A549 (cell line): ENCODE measurements at regions not wholly inside any gene's neighbourhood (a gene's known extent, or its start where the extent isn't known, plus 50 kb on each side); places are given as distances from the start of the nearest gene placed in this dataset.

Source experiments
- CEBPB ChIP-seq, 2 experiments: fragments of >200 bp in 1 of 2; sonication (Bioruptor Twin) in 1 of 2; formaldehyde crosslinking in 1 of 2; IDR thresholded peaks; 2 replicates each; pipeline ENCODE4 v1.6.1; 2012 to 2016
- CHD2 ChIP-seq: fragments of 150-350 bp; IDR thresholded peaks from 2 replicates; pipeline ENCODE4 v1.6.1; 2014; ENCODE audit warnings: low read length; ENCODE audit not compliant: partially characterized antibody
- CHD4 ChIP-seq: fragments of 200-600 bp; sonication (generic); IDR thresholded peaks from 2 replicates; pipeline ENCODE4 v1.6.1; 2016; ENCODE audit warnings: antibody characterized with exemption, mild to moderate bottlenecking, borderline replicate concordance
- CTCF ChIP-seq: fragments of >200 bp; sonication (Bioruptor Twin); formaldehyde crosslinking; IDR thresholded peaks from 3 replicates; pipeline ENCODE4 v1.5.1; 2016
- EHF ChIP-seq: fragments of 250-450 bp; sonication (Bioruptor Pico); IDR thresholded peaks from 2 replicates; pipeline ENCODE4 v1.5.0; 2020; ENCODE audit warnings: mild to moderate bottlenecking
- ESRRA ChIP-seq: fragments of 150-350 bp; IDR thresholded peaks from 2 replicates; pipeline ENCODE4 v1.6.1; 2014; ENCODE audit warnings: mild to moderate bottlenecking, low read length, borderline replicate concordance
- FOSB ChIP-seq: fragments of 250-450 bp; sonication (Bioruptor Pico); IDR thresholded peaks from 2 replicates; pipeline ENCODE4 v1.5.0; 2020; ENCODE audit warnings: mild to moderate bottlenecking, moderate library complexity
- FOSL2 ChIP-seq, 2 experiments: fragments of 450-650 bp in 1 of 2; fragments of >200 bp in 1 of 2; sonication (Bioruptor Twin) in 1 of 2; formaldehyde crosslinking; IDR thresholded peaks; 2 replicates each; pipeline versions ENCODE4 v1.5.0 to v1.6.1; 2016 to 2020; ENCODE audit warnings: mild to moderate bottlenecking in 1 of 2, moderate library complexity in 1 of 2
- HDAC2 ChIP-seq: fragments of 200-600 bp; sonication (generic); IDR thresholded peaks from 2 replicates; pipeline ENCODE4 v1.6.1; 2016
- HEYL ChIP-seq: fragments of 250-450 bp; sonication (Bioruptor Pico); IDR thresholded peaks from 2 replicates; pipeline ENCODE4 v1.8.0; 2021; ENCODE audit warnings: mild to moderate bottlenecking, moderate library complexity
- HOXB13 ChIP-seq: fragments of 250-450 bp; sonication (Bioruptor Pico); IDR thresholded peaks from 2 replicates; pipeline ENCODE4 v1.5.0; 2020; ENCODE audit warnings: low read depth, mild to moderate bottlenecking, moderate library complexity
- KDM1A ChIP-seq: fragments of 200-600 bp; sonication (generic); IDR thresholded peaks from 2 replicates; pipeline ENCODE4 v1.6.1; 2016; ENCODE audit warnings: low read depth, mild to moderate bottlenecking
- KDM5A ChIP-seq: fragments of 200-600 bp; sonication (generic); IDR thresholded peaks from 2 replicates; pipeline ENCODE4 v1.6.1; 2016; ENCODE audit warnings: antibody characterized with exemption, mild to moderate bottlenecking
- MYC ChIP-seq: IDR thresholded peaks from 2 replicates; pipeline ENCODE4 v1.6.1; 2012; ENCODE audit warnings: mild to moderate bottlenecking, inconsistent platforms, low read length, improper control_type of control experiment, borderline replicate concordance
- NPAS2 ChIP-seq: fragments of 250-450 bp; sonication (Bioruptor Pico); IDR thresholded peaks from 2 replicates; pipeline ENCODE4 v1.8.0; 2022; ENCODE audit warnings: mild to moderate bottlenecking, moderate library complexity, borderline replicate concordance
- PBX3 ChIP-seq: IDR thresholded peaks from 2 replicates; pipeline ENCODE4 v1.6.1; 2012
- RAD21 ChIP-seq, 2 experiments: fragments of >200 bp in 1 of 2; sonication (Bioruptor Twin) in 1 of 2; formaldehyde crosslinking in 1 of 2; IDR thresholded peaks in 1 of 2; conservative IDR thresholded peaks in 1 of 2; 2 replicates in 1 of 2; 3 replicates in 1 of 2; pipeline ENCODE4 v1.6.1; 2012 to 2018; ENCODE audit warnings: inconsistent platforms in 1 of 2
- RCOR1 ChIP-seq: fragments of 150-350 bp; IDR thresholded peaks from 2 replicates; pipeline ENCODE4 v1.6.1; 2014; ENCODE audit warnings: antibody characterized with exemption, low read length, low read depth
- RNF2 ChIP-seq: fragments of 200-600 bp; sonication (generic); IDR thresholded peaks from 2 replicates; pipeline ENCODE4 v1.6.1; 2016; ENCODE audit warnings: low read depth, mild to moderate bottlenecking, antibody characterized with exemption, moderate library complexity, borderline replicate concordance
- SREBF2 ChIP-seq: fragments of 450-650 bp; IDR thresholded peaks from 2 replicates; pipeline ENCODE4 v1.6.1; 2014; ENCODE audit warnings: mild to moderate bottlenecking, moderate library complexity
- TFCP2L1 ChIP-seq: fragments of 250-450 bp; sonication (Bioruptor Pico); IDR thresholded peaks from 2 replicates; pipeline ENCODE4 v1.5.0; 2021; ENCODE audit warnings: mild to moderate bottlenecking
- ZC3H11A ChIP-seq: fragments of 450-650 bp; IDR thresholded peaks from 2 replicates; pipeline ENCODE4 v1.6.1; 2014; ENCODE audit warnings: antibody characterized with exemption, mild to moderate bottlenecking
- ZNF302 ChIP-seq: fragments of 250-450 bp; sonication (Bioruptor Pico); IDR thresholded peaks from 2 replicates; pipeline ENCODE4 v1.9.0; 2021; ENCODE audit warnings: inconsistent platforms, mild to moderate bottlenecking, moderate library complexity
- TF ChIP-seq, protein P1 (sequence below): fragments of 200-600 bp; sonication (generic); IDR thresholded peaks from 2 replicates; pipeline ENCODE4 v1.6.1; 2016; ENCODE audit warnings: antibody characterized with exemption, mild to moderate bottlenecking, moderate library complexity
- TF ChIP-seq, protein P2 (sequence below): fragments of 250-450 bp; sonication (Bioruptor Pico); IDR thresholded peaks from 2 replicates; pipeline ENCODE4 v1.5.0; 2021; ENCODE audit warnings: mild to moderate bottlenecking, moderate library complexity, borderline replicate concordance
- TF ChIP-seq, protein P3 (sequence below): fragments of >200 bp; sonication (Bioruptor Twin); formaldehyde crosslinking; IDR thresholded peaks from 2 replicates; pipeline ENCODE4 v1.6.1; 2016
- TF ChIP-seq, protein P4 (sequence below): fragments of >200 bp; sonication (Bioruptor Twin); formaldehyde crosslinking; IDR thresholded peaks from 3 replicates; pipeline ENCODE4 v1.6.1; 2016
- TF ChIP-seq, protein P5 (sequence below): fragments of 450-650 bp; IDR thresholded peaks from 2 replicates; pipeline ENCODE4 v1.6.1; 2014; ENCODE audit warnings: antibody characterized with exemption
- TF ChIP-seq, protein P6 (sequence below): IDR thresholded peaks from 2 replicates; pipeline ENCODE4 v1.6.1; 2012; ENCODE audit warnings: low read depth, borderline replicate concordance

- TF ChIP-seq CTCF (no peak), PBX3 (no peak), RAD21 (conservative IDR thresholded peaks at IDR 0.05 in 1 of 2, IDR thresholded peaks at IDR 0.05 in 1 of 2) (no peak; a peak in 1 of 5 replicates), NPAS2 (CRISPR knock-in tag) (no peak), KDM1A (no peak), MYC (no peak), CHD4 (no peak; the same call in 1 of the 2 replicates), RCOR1 (no peak), FOSL2 (IDR thresholded peaks at IDR 0.05) (0 out of 2 replicates have a peak, but pooled peaks have one; percentile 15), FOSL2 (CRISPR knock-in tag; IDR thresholded peaks at IDR 0.05) (peak; percentile 82), HEYL (no peak), ESRRA (no peak), CEBPB (IDR thresholded peaks at IDR 0.05) (no peak), ZNF302 (CRISPR knock-in tag) (no peak), SREBF2 (no peak), ZC3H11A (0 out of 2 replicates have a peak, but pooled peaks have one; percentile 3), EHF (CRISPR knock-in tag) (0 out of 2 replicates have a peak, but pooled peaks have one; percentile 15), FOSB (no peak), HOXB13 (CRISPR knock-in tag) (peak; percentile 77; the same call in 1 of the 2 replicates), KDM5A (no peak), TFCP2L1 (CRISPR knock-in tag) (0 out of 2 replicates have a peak, but pooled peaks have one; percentile 37), RNF2 (no peak), HDAC2 (no peak), CHD2 (no peak)
- TF ChIP-seq, protein P1, sequence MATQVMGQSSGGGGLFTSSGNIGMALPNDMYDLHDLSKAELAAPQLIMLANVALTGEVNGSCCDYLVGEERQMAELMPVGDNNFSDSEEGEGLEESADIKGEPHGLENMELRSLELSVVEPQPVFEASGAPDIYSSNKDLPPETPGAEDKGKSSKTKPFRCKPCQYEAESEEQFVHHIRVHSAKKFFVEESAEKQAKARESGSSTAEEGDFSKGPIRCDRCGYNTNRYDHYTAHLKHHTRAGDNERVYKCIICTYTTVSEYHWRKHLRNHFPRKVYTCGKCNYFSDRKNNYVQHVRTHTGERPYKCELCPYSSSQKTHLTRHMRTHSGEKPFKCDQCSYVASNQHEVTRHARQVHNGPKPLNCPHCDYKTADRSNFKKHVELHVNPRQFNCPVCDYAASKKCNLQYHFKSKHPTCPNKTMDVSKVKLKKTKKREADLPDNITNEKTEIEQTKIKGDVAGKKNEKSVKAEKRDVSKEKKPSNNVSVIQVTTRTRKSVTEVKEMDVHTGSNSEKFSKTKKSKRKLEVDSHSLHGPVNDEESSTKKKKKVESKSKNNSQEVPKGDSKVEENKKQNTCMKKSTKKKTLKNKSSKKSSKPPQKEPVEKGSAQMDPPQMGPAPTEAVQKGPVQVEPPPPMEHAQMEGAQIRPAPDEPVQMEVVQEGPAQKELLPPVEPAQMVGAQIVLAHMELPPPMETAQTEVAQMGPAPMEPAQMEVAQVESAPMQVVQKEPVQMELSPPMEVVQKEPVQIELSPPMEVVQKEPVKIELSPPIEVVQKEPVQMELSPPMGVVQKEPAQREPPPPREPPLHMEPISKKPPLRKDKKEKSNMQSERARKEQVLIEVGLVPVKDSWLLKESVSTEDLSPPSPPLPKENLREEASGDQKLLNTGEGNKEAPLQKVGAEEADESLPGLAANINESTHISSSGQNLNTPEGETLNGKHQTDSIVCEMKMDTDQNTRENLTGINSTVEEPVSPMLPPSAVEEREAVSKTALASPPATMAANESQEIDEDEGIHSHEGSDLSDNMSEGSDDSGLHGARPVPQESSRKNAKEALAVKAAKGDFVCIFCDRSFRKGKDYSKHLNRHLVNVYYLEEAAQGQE: no peak
- TF ChIP-seq, protein P2, sequence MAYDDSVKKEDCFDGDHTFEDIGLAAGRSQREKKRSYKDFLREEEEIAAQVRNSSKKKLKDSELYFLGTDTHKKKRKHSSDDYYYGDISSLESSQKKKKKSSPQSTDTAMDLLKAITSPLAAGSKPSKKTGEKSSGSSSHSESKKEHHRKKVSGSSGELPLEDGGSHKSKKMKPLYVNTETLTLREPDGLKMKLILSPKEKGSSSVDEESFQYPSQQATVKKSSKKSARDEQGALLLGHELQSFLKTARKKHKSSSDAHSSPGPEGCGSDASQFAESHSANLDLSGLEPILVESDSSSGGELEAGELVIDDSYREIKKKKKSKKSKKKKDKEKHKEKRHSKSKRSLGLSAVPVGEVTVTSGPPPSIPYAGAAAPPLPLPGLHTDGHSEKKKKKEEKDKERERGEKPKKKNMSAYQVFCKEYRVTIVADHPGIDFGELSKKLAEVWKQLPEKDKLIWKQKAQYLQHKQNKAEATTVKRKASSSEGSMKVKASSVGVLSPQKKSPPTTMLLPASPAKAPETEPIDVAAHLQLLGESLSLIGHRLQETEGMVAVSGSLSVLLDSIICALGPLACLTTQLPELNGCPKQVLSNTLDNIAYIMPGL: no peak
- TF ChIP-seq, protein P3, sequence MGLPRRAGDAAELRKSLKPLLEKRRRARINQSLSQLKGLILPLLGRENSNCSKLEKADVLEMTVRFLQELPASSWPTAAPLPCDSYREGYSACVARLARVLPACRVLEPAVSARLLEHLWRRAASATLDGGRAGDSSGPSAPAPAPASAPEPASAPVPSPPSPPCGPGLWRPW: no peak
- TF ChIP-seq, protein P4, sequence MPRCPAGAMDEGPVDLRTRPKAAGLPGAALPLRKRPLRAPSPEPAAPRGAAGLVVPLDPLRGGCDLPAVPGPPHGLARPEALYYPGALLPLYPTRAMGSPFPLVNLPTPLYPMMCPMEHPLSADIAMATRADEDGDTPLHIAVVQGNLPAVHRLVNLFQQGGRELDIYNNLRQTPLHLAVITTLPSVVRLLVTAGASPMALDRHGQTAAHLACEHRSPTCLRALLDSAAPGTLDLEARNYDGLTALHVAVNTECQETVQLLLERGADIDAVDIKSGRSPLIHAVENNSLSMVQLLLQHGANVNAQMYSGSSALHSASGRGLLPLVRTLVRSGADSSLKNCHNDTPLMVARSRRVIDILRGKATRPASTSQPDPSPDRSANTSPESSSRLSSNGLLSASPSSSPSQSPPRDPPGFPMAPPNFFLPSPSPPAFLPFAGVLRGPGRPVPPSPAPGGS: no peak
- TF ChIP-seq, protein P5, sequence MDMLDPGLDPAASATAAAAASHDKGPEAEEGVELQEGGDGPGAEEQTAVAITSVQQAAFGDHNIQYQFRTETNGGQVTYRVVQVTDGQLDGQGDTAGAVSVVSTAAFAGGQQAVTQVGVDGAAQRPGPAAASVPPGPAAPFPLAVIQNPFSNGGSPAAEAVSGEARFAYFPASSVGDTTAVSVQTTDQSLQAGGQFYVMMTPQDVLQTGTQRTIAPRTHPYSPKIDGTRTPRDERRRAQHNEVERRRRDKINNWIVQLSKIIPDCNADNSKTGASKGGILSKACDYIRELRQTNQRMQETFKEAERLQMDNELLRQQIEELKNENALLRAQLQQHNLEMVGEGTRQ: no peak
- TF ChIP-seq, protein P6, sequence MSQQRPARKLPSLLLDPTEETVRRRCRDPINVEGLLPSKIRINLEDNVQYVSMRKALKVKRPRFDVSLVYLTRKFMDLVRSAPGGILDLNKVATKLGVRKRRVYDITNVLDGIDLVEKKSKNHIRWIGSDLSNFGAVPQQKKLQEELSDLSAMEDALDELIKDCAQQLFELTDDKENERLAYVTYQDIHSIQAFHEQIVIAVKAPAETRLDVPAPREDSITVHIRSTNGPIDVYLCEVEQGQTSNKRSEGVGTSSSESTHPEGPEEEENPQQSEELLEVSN: peak; percentile 93
These were observed 65.1 kb upstream of the TMEM17 start (continued) for GRCh38 chr2:62570861-62571698.
